GM18505 (cell line): ENCODE measurements at regions not wholly inside any gene's neighbourhood (a gene's known extent, or its start where the extent isn't known, plus 50 kb on each side); places are given as distances from the start of the nearest gene placed in this dataset.

Source experiments
- ATAC-seq: cut with Tn5 transposase; IDR thresholded peaks from one replicate; pipeline ENCODE4 v1.9.1; 2021; ENCODE audit not compliant: unreplicated experiment
- POLR2A ChIP-seq: IDR thresholded peaks from 4 replicates; pipeline ENCODE4 v1.6.1; 2011; ENCODE audit warnings: borderline replicate concordance; ENCODE audit not compliant: insufficient read depth, insufficient read length; ENCODE audit errors: extremely low read depth

DNA sequence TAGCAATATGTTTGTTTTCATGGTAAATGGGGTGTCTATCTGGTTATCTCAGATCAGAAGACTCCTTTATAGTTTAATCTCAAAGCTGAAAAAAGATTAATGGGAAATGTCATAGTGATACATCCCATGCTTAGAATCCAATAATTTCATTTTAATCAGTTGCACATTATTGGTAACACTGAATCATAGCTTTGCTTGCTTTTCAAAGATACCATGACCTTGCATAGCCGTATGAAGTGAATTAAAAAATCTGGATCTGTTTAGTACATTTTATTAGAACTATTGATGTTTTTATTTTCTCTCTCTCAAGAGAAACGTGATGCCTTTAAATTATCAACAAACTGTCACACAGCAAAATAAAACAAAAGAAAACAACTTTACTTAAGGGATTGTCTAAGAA, 506.7 kb upstream of the SGO1 start:
- TF ChIP-seq POLR2A: no peak
- no peak for ATAC-seq

DNA sequence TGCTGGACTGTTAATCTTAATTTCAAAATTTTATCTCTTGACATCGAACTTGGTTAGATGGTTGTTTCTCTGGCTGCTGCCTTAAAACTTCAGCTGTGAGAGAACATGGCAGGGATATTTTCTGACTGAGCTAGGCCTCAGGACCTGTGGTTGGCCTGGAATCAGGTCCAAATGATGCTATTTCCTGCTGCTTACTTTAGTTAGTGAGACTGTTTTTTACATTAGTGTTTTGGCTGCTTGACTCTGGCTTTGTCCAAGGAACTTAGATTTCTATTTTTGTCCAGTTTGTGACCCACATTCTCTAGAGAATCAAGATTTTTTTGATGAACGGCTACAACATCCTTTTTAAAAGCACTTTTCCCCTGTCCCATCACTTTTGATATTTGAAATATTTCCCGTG, 497.9 kb upstream of the SGO1 start:
- no peak for TF ChIP-seq POLR2A
- ATAC-seq: no peak

DNA sequence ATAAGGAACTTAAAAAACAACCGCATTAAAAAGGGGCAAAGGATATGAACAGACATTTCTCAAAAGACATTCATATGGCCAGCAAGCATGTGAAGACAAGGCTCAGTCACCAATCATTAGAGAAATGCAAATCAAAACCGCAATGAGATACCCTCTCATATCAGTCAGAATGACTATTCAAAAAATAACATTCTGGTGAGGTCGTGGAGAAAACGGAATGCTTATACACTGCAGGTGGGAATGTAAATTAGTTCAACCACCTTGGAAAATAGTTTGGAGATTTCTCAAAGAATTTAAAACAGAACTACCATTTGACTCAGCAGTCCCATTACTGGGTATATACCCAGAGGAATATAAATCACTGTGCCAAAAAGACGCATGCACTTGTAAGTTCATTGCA, 496.6 kb upstream of the SGO1 start:
- no peak for ATAC-seq
- TF ChIP-seq POLR2A: no peak

DNA sequence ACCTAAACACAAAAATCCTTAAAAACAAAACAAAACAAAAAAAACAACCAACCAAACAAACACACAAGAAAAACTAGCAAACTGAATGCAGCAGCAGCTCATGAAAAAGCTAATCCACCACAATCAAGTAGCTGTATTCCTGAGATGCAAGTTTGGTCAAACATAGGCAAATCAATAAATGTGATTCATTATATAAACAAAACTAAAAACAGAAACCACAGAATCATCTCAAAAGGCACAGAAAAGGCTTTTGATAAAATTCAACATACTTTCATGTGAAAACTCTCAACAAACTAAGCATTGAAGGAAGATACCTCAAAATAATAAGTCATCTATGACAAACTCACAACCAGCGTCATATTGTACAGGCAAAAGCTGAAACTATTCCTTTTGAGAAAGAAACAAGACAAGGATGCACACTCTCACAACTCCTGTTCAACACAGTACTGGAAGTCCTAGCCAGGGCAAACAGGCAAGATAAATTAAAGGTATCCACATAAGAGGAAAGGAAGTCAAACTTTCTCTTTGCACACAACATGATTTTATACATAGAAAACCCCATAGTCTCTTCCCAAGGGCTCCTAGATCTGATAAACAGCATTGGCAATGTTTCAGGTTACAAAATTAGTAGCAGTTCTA, 495.1 kb upstream of the SGO1 start:
- TF ChIP-seq POLR2A: no peak
- no peak for ATAC-seq

DNA sequence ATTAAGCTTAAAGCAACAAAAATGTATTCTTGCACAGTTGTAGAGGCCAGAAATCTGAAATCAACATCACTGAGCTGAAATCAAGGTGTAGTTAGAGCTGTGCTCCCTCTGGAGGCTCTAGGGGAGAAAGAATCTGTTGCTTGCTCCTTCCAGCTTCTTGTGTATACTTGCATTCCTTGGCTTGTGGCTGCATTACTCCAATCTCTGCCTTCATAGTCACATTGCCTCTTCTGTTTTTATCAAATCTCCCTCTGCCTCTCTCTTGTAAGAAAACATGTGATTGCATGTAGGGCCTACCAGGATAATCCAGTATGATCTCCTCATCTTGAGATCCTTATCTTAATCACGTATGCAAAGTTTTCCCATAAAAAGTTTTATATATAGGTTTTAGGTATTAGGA, 487.9 kb upstream of the SGO1 start:
- TF ChIP-seq POLR2A: no peak
- no peak for ATAC-seq

DNA sequence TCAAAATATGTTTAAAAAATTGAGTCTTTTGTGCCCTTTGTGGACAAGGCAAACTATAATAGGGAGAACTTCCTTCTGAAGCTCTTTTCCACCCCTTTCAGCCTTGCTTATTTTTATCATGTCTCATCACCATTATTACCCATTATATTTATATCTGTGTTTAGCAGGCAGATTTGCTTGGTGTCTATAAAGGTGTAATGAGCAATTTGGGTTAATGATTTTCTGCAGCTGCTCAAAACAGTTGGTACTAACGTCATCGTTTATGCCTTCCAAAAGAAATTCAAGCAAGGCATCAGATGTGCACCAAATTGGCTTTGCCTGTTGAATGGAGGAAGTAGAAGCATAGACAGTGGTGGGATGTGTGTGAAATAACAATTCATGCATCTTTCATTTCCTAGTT, 483.7 kb upstream of the SGO1 start:
- TF ChIP-seq POLR2A: no peak
- ATAC-seq: no peak

DNA sequence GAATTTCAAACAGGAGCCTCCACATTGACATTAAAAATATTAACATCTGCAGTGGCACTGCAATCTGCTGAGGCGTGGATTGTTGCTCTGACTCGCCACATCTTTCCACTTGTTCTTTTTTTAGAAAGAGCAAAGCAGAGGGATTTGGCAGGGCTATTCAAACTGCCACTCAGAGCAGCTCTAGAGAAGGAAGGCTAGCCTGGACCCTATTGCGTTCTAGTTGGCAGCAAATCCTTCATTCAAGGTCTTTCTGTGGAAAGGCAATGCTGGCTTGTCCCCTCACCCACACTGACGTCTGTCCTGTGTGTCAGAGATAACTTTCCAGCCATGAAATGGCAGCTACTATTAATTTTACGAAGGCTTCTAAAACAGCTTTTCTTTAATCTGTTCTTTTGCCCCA, 483.2 kb upstream of the SGO1 start:
- no peak for TF ChIP-seq POLR2A
- ATAC-seq: no peak

DNA sequence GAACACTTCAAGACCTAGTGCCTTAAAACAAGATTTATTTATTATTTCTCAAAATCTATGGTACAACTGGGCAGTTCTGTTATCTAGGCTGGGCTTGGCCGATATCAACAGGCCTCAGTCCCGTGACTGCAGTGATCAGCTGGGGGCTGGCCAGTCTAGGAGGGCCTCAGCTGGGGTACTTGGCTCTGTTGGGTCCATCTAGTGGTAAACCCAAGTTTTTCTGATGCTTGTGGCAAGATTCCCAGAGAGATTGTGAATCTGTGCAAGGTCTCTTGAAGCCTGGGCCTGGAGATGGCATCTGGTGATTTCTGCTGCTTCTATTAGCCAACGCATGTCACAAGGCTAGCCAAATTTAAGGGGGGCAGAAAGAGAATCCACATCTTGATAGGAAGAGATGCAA, 482.4 kb upstream of the SGO1 start:
- ATAC-seq: no peak
- TF ChIP-seq POLR2A: no peak

DNA sequence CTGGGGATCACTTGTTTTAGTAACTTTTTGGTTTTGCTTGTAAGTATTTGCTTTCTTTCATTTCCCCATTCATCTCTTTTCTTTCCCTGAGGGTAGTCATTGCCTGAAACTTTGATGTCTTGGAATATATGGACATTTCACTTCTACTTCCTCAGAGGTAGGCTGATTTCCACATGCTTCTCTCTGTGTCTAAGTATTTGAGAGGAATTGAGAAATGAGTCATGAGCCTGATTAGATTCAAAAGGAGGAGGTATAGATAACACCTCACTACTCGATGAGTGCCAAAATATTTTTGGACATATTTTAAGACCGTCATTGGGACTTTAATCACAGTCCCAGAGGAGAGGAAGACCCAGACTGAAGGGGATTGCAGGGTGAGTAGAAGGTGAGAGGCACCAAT, 480.1 kb upstream of the SGO1 start:
- TF ChIP-seq POLR2A: no peak
- ATAC-seq: no peak

DNA sequence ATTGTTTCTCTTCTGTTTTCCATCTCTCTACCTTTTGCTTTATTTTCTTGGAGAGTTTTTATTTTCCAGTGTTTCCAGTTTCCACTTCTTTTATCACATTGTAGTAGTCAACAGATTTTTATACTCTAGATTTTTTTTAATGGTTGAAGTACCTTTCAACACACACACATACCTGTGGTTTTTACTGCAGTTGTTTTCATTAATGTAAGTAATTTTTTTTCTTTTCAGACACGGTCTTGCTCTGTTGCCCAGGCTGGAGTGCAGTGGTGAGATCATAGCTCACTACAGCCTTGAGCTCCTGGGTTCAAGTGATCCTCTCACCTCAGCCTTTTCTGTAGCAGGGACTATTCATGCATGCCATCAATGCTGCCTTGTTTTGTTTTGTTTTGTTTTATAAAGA, 472.5 kb upstream of the SGO1 start:
- no peak for ATAC-seq
- TF ChIP-seq POLR2A: no peak

DNA sequence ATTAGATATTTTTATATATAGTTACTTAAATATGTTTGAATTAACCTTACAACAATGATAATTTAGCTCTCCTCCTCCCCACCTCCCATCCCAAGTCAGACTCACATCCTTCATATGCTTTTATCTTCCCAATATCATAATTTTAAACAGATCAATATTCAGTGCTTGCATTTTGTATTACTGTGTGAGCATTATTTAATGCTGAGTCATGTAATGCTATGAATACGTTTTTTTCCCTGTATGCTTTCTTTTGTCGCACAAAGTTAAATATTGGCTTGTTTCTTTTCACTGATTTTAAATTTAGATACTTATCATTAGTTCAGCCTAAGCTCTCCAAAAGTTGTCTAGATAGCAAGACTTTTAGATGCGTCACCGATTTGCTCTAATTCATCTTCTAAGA, 471.6 kb upstream of the SGO1 start:
- no peak for TF ChIP-seq POLR2A
- ATAC-seq: no peak

DNA sequence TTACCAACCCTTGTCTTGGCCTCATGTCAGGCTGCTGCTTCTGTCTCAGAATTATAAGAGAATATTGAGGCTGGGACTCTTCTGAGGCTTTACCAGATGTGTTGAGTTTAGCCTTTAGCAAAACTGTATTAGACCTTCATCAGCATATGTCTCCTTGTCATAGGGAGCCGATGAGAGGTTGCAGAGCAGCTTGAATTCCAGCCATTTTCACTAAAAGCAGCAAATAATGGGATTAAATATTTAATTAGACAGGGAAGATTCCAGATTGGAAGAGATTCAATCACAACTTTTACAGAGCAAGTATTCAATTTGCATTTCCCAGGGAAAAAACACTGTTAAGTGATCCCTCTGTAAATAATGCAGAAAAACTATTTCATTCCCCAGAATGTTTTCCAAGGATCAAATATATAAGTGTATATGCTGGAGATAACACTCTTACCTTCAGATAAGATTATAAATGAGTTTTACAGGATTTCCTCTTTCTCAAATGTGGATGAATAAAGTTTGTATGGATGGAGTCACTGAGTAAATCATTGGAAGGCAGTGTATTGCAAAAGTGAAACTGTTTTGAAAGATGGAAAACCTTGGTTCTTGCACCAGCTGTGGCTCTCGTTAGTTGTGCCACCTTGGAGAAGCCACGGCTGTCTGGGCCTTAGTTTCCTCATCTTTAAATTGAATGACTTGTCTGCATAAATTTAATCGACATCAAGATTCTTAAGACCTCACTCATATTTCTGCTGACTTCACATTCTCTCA, 466.4 kb upstream of the SGO1 start:
- ATAC-seq: no peak
- TF ChIP-seq POLR2A: no peak

DNA sequence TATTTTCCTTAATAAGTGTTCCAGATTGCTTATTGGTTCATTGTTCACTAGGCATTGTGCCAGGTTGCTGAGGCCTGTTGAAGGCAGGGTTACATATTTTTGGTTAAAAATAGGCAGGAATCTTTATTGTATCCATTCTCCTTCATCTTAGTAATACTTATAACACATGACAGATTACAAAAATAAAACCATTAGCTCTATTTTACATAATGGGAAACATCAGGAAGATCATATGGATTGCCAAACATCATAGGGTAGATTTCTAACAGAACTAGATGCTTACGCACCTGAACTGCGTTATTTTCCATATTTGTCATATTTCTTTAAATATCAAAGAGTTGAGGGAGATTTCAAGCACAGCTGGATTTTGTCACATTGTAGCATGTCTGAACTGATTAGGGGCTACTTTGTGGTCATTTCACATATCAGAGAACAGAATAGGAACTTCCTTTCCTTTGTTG, 462.9 kb upstream of the SGO1 start:
- TF ChIP-seq POLR2A: no peak
- no peak for ATAC-seq

DNA sequence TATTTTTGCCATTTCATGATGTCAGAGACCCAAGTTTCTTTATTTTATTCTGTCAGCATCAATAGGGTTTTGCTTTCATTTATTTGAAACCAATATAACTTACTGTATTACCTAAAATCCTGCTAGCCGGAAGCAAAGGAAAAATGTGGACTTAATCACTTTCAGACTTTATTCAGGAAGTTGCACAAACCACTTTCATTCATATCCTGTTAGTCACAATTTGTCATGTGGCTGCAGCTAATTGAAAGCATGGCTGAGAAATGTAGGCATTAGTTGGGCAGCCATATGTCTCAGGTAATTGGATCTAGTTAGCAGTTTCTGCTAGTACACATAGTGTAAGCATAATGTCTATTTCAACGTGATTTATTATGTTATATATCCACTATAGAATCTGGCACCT, 462.3 kb upstream of the SGO1 start:
- ATAC-seq: no peak
- TF ChIP-seq POLR2A: no peak
